Testis (tissue), 2 donors: ENCODE measurements at regions not wholly inside any gene's neighbourhood (a gene's known extent, or its start where the extent isn't known, plus 50 kb on each side); places are given as distances from the start of the nearest gene placed in this dataset.

ENCODE experiments used
- DNase-seq: peaks from one replicate; pipeline ENCODE4 v3.0.0-alpha.2; 2019
- H3K27ac ChIP-seq, 2 donors: fragments of 200-600 bp; sonication (generic); one replicate each; pipeline ENCODE4 v1.5.1; 2019
- H3K27me3 ChIP-seq: fragments of 200-600 bp; sonication (generic); one replicate; pipeline ENCODE4 v1.5.1; 2019
- H3K36me3 ChIP-seq: fragments of 200-600 bp; sonication (generic); one replicate; pipeline ENCODE4 v1.5.1; 2017; ENCODE audit warnings: low read depth; ENCODE audit errors: missing control alignments
- H3K4me1 ChIP-seq: fragments of 200-600 bp; sonication (generic); one replicate; pipeline ENCODE4 v1.5.1; 2019
- H3K4me3 ChIP-seq, 2 donors: fragments of 200-600 bp; sonication (generic); one replicate each; pipeline ENCODE4 v1.5.1; 2017 to 2019
- H3K9me3 ChIP-seq: fragments of 200-600 bp; sonication (generic); one replicate; pipeline ENCODE4 v1.5.1; 2017
- CTCF ChIP-seq, 3 experiments: fragments of 450-650 bp in 2 of 3; fragments of 200-600 bp in 1 of 3; sonication (generic) in 1 of 3; IDR thresholded peaks; one replicate each; pipeline ENCODE4 v1.5.1; 2016 to 2019; ENCODE audit warnings: antibody characterized with exemption in 3 of 3, mild to moderate bottlenecking in 2 of 3, moderate library complexity in 1 of 3
- POLR2A ChIP-seq: fragments of 450-650 bp; IDR thresholded peaks from one replicate; pipeline ENCODE4 v1.6.1; 2017; ENCODE audit warnings: antibody characterized with exemption, mild to moderate bottlenecking, moderate library complexity
- WGBS, 2 donors: methylation state at CpG; one replicate each; pipeline ENCODE4 v1.1.5; 2018; 5-methylcytosine and 5-hydroxymethylcytosine counted together
- intact Hi-C: fragments of 100-400 bp; cut with DNase I; formaldehyde crosslinking; loops from one replicate; pipeline ENCODE4 v1.15.1; 2023; ENCODE audit warnings: low total_unique reads

- H3K9me3 ChIP-seq: no peaks in the 10 kb centered on the region
- DNase-seq: no peak
- H3K4me1 ChIP-seq: no peaks in the 10 kb centered on the region
- no peak overlapping the region for H3K27ac ChIP-seq
- TF ChIP-seq CTCF (IDR thresholded peaks at IDR 0.05) (no peak), POLR2A (no peak)
- H3K27me3 ChIP-seq: no peaks in the 10 kb centered on the region
- no peak overlapping the region for H3K4me3 ChIP-seq
- intact Hi-C loops: no loop called here
- WGBS, 2 donors: 56 to 72% methylated on average over 7 of the region's 7 CpGs
- no peaks in the 10 kb centered on the region for H3K36me3 ChIP-seq
Observed at GRCh38 chr10:113967126-113967525, 76.5 kb upstream of the ADRB1 start.

GRCh38 chr10:113970641-113971040 is 73.0 kb upstream of the ADRB1 start:
- Histone ChIP-seq H3K27me3 (no peaks in the 10 kb centered on the region), H3K36me3 (no peaks in the 10 kb centered on the region), H3K27ac (no peak overlapping the region), H3K9me3 (no peaks in the 10 kb centered on the region), H3K4me1 (no peaks in the 10 kb centered on the region), H3K4me3 (no peak overlapping the region)
- DNase-seq: no peak
- intact Hi-C loops: no loop called here
- TF ChIP-seq CTCF (IDR thresholded peaks at IDR 0.05) (no peak), POLR2A (no peak)

GRCh38 chr10:113971349-113971973 is 72.2 kb upstream of the ADRB1 start:
- 91 to 93% methylated on average over 3 of the region's 3 CpGs for WGBS, 2 donors
- intact Hi-C loops: no loop called here
- TF ChIP-seq POLR2A: no peak
- no peak for TF ChIP-seq CTCF (IDR thresholded peaks at IDR 0.05)

GRCh38 chr10:113977174-113977573 is 66.5 kb upstream of the ADRB1 start:
- H3K4me1 ChIP-seq: no peaks in the 10 kb centered on the region
- WGBS, 2 donors: 93 to 95% methylated on average over 7 of the region's 7 CpGs
- H3K4me3 ChIP-seq: no peak overlapping the region
- H3K36me3 ChIP-seq: no peaks in the 10 kb centered on the region
- intact Hi-C loops: no loop called here
- no peak for TF ChIP-seq CTCF (IDR thresholded peaks at IDR 0.05)
- DNase-seq: no peak
- H3K9me3 ChIP-seq: no peaks in the 10 kb centered on the region
- no peak overlapping the region for H3K27ac ChIP-seq
- H3K27me3 ChIP-seq: no peaks in the 10 kb centered on the region

More at GRCh38 chr10:113971349-113971973, 72.2 kb upstream of the ADRB1 start:
- Histone ChIP-seq H3K27me3 (no peaks in the 10 kb centered on the region), H3K36me3 (no peaks in the 10 kb centered on the region), H3K4me1 (no peaks in the 10 kb centered on the region), H3K9me3 (no peaks in the 10 kb centered on the region), H3K4me3 (no peak overlapping the region), H3K27ac (no peak overlapping the region)
- no peak for DNase-seq

- TF ChIP-seq CTCF (IDR thresholded peaks at IDR 0.05) (no peak), POLR2A (no peak)
- Histone ChIP-seq H3K4me3 (no peak overlapping the region), H3K27me3 (no peaks in the 10 kb centered on the region), H3K36me3 (no peaks in the 10 kb centered on the region), H3K4me1 (no peaks in the 10 kb centered on the region), H3K27ac (no peak overlapping the region), H3K9me3 (no peaks in the 10 kb centered on the region)
- 82 to 90% methylated on average over 7 to 9 of the region's 9 CpGs for WGBS, 2 donors
- DNase-seq: no peak
- intact Hi-C loops: no loop called here
Observed at GRCh38 chr10:113978802-113979201, 64.9 kb upstream of the ADRB1 start.
